Middle frontal gyrus (tissue), 1 donor: ENCODE measurements at regions not wholly inside any gene's neighbourhood (a gene's known extent, or its start where the extent isn't known, plus 50 kb on each side); places are given as distances from the start of the nearest gene placed in this dataset.
"Not testable (repeated sequence)": the region's sequence is repeated elsewhere in the genome, so short reads cannot be mapped to it uniquely, and the experiment has no call there.

Experiments
- DNase-seq: peaks from one replicate; pipeline ENCODE4 v3.0.0-alpha.2; 2015; ENCODE audit warnings: low spot score; ENCODE audit errors: extremely low spot score

- DNase-seq, result no peak
Measured at GRCh38 chr3:163261618-163262017, 1765.0 kb downstream of the OTOL1 start.

- no peak for DNase-seq
Measured at GRCh38 chr3:163261056-163261455, 1764.4 kb downstream of the OTOL1 start.

DNA sequence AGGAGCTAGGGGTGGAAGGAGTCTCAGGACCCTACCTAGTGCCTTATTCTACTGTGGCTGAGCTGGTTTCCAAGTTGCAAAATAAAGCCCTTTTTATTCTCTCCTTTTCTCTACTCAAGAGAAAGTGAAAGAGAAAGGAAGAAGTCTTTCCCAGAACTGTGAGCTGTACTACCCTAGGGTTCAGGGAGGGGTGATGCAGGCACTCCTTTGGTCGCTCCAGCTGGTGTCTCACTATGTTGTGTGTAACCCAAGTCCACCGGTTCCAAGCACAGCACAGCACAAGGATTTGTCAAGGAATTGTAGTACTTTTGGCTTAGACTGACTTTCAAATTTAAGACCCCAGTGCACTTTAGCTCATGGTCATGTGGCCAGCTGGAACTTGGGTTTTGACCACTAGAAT is 1721.7 kb downstream of the OTOL1 start:
- DNase-seq, result no peak

DNA sequence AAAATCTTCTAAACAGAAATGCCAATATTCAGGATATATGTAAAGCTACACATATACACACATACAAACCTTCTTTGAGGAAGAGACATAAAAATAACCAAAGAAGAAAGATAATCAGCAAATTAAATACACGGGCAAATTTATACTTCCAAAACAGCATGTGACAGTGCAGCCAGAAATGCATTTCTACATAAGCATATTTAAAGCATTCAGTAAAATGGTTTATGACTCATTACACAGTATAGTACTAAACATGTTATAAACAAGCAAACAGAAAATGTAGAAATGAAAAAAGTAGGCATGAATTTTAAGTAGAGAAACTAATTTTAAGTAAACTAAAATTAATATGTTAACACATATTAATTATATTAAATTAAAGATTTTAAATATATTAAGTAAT is 1717.2 kb downstream of the OTOL1 start:
- no peak for DNase-seq

- DNase-seq, result no peak
Measured at GRCh38 chr3:163196815-163197374, 1700.3 kb downstream of the OTOL1 start.

DNA sequence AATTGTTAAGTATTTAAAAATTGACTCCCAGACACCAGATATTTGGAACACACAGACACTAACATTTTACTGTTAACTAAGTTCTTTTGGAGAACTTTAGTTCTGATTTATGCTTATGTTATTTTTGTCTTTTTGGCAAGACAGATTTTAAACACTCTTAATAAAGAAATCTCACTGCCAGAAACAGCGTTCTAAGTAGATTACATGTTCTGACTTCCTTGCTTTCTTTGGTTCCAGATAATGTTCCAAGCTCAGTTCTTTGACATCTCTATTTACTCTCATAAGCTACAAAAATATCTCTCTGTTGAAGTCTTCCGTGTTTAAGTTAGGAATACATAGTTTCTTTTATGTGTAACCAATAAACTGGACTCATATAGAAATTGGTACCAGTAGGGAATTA is 1699.6 kb downstream of the OTOL1 start:
- DNase-seq, result no peak

DNA sequence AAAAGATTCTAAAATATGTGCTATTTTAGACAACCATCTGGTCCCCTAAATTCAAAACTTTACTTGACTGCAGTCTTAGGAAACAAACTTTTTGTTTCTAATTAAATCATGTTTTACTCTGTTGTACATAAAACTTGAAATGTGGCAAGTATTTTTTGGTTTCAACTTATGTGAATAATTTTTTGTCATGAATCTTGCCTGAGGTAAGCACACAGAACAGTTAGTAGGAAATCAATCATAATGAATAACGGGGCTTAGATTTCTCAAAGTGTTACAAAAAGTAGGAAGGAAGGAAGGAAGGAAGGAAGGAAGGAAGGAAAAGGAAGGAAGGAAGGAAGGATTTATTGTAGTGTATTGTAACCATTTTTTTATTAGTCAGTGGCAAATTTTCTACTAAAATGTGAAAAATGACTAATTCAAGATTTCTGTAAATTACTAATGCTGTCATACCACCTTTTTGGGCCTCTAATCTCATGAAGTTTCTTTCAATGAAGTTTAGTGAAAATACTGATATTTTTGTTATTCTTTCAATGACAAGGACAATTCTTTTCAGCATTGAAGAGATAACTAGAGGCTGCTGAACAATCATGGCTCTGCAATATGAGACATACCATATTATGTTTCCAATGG is 1689.2 kb downstream of the OTOL1 start:
- no peak for DNase-seq

GRCh38 chr3:163175970-163176369 is 1679.4 kb downstream of the OTOL1 start:
- DNase-seq, result no peak

GRCh38 chr3:163172513-163172912 is 1675.9 kb downstream of the OTOL1 start:
- not testable (repeated sequence) for DNase-seq

DNA sequence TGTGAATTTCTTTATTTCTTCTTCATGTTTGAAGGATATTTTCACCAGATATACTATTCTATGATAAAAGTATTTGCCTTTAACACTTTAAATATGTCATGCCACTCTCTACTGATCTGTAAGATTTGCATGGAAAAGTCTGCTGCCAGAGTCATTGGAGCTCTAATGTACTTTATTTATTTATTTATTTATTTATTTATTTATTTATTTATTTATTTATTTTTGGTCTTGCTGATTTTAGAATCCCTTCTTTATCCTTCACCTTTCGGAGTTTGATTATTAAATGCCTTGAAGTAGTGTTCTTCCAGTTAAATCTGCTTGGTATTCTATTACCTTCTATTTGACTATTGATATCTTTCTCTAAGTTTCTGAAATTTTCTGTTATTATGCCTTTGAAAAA is 1669.6 kb downstream of the OTOL1 start:
- no peak for DNase-seq

DNA sequence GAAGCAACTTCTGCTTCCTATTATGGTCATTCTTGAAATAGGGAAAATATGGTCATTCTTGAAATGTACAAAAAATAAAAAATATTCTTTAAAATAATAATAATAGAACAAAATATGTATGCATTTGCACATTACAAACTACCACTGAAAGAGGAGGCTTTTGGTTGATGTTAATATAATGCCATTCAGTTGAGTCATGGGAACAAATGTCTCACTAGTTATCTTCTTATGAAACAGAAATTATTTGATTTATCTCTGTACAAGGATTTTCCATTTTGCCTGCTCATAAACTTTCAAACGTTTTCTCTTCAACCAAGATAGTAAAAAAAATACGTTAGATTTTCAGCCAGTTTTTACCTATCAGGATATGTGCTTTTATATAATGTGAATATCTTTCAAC is 1662.7 kb downstream of the OTOL1 start:
- DNase-seq, result no peak

- DNase-seq, result no peak
Measured at GRCh38 chr3:163139600-163139999, 1643.0 kb downstream of the OTOL1 start.

DNA sequence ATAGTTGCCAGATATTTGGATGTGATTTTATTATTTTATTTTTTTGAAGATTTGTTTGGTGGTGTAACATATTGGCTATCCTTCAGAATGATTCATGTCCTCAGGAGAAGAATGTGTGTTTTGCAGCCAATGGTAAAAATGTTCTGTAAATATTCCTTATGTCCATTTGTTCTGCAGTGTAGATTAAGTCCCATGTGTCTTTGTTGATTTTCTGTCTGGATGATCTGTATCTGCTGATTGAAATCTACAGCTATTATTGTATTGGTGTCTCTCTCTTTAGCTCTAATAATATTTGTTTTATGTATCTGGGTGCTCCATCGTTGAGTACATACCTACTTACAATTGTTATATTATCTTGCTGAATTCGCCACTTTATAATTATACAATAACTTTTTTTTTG is 1641.7 kb downstream of the OTOL1 start:
- no peak for DNase-seq

DNA sequence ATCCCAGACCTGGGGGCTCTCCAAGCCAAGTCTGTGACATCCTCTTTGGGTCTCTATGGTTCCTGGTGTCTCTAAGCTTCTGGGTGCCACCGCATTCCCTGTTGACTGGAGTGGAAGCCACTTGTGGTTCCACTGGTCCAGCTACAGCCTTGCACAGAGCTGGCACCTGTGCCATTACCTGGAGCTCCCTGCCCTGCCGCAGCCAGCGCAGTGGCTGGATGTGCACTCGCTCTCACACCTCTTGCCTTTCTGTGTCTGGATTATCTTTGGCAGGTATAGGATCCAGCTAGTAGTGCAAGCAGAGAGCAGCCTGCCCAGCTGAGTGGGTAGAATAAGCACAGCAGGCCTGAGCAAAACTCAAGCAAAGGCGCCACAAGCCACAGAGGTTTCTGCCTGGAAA is 1635.5 kb downstream of the OTOL1 start:
- DNase-seq, result no peak

DNA sequence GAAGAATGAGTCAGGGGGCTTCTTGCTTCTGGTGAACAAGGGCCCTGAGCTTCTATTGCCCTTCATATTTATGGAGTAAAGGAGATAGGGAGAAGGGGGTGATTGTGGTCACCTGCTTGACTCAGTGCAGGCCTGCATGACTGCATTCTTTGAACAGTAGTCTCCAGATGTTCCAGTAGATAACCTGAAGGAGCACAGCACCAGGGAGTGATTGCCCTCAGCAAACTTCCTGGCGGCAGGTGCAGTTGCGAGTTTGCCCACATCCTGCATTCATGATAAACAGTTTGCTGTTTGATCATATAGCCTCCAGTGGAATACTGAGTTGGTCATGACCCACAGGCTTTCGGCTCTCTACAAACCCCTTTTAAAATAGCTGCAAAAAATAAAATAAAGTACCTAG is 1632.7 kb downstream of the OTOL1 start:
- no peak for DNase-seq

- no peak for DNase-seq
Measured at GRCh38 chr3:163126115-163126514, 1629.5 kb downstream of the OTOL1 start.
